HepG2 (cell line): ENCODE measurements at regions not wholly inside any gene's neighbourhood (a gene's known extent, or its start where the extent isn't known, plus 50 kb on each side); places are given as distances from the start of the nearest gene placed in this dataset.

Experiments used
- CREM ChIP-seq, 2 experiments: sonication (generic) in 1 of 2; formaldehyde crosslinking in 1 of 2; IDR thresholded peaks; 2 replicates each; pipeline versions ENCODE4 v1.4.0 to v1.6.1; 2016 to 2020; ENCODE audit warnings: antibody characterized with exemption in 1 of 2, mild to moderate bottlenecking in 1 of 2, missing genetic modification reagents in 1 of 2
- FOSL2 ChIP-seq: sonication (generic); formaldehyde crosslinking; IDR thresholded peaks from 2 replicates; pipeline ENCODE4 v1.4.0; 2020; ENCODE audit warnings: missing genetic modification reagents
- FOXA1 ChIP-seq, 2 experiments: fragments of 450-650 bp in 1 of 2; sonication (generic) in 1 of 2; formaldehyde crosslinking in 1 of 2; IDR thresholded peaks; 2 replicates each; pipeline versions ENCODE4 v1.4.0 to v1.6.1; 2016 to 2020; ENCODE audit warnings: missing genetic modification reagents in 1 of 2
- FOXK1 ChIP-seq: sonication (generic); formaldehyde crosslinking; IDR thresholded peaks from 2 replicates; pipeline ENCODE4 v1.4.0; 2020; ENCODE audit warnings: low read depth, missing genetic modification reagents, borderline replicate concordance
- KLF9 ChIP-seq: IDR thresholded peaks from 2 replicates; pipeline ENCODE4 v1.6.1; 2016; ENCODE audit warnings: low read depth
- MTF2 ChIP-seq: sonication (generic); formaldehyde crosslinking; IDR thresholded peaks from 2 replicates; pipeline ENCODE4 v1.5.0; 2020; ENCODE audit warnings: missing genetic modification reagents, borderline replicate concordance
- PBX3 ChIP-seq: sonication (generic); formaldehyde crosslinking; IDR thresholded peaks from 2 replicates; pipeline ENCODE4 v1.8.1; 2023; ENCODE audit warnings: missing genetic modification reagents, inconsistent platforms, borderline replicate concordance
- SUZ12 ChIP-seq: fragments of 150-350 bp; IDR thresholded peaks from 2 replicates; pipeline ENCODE4 v1.6.1; 2014; ENCODE audit warnings: low read depth, low read length
- WIZ ChIP-seq: sonication (generic); formaldehyde crosslinking; IDR thresholded peaks from 2 replicates; pipeline ENCODE4 v1.5.1; 2020; ENCODE audit warnings: mild to moderate bottlenecking, missing genetic modification reagents
- XBP1 ChIP-seq: sonication (generic); formaldehyde crosslinking; IDR thresholded peaks from 2 replicates; pipeline ENCODE4 v1.5.0; 2020; ENCODE audit warnings: missing genetic modification reagents
- ZEB1 ChIP-seq: IDR thresholded peaks from 2 replicates; pipeline ENCODE4 v1.6.1; 2012; ENCODE audit warnings: mild to moderate bottlenecking, low read depth, inconsistent platforms; ENCODE audit not compliant: insufficient replicate concordance
- ZNF225 ChIP-seq: sonication (generic); formaldehyde crosslinking; IDR thresholded peaks from 2 replicates; pipeline ENCODE4 v1.4.0; 2020; ENCODE audit warnings: mild to moderate bottlenecking, missing genetic modification reagents
- ZNF235 ChIP-seq: sonication (generic); formaldehyde crosslinking; IDR thresholded peaks from 2 replicates; pipeline ENCODE4 v1.8.1; 2023; ENCODE audit warnings: mild to moderate bottlenecking, missing genetic modification reagents, borderline replicate concordance
- TF ChIP-seq, protein P1 (sequence below): IDR thresholded peaks from 2 replicates; pipeline ENCODE4 v1.6.1; 2016; ENCODE audit warnings: low read depth, missing genetic modification reagents, missing compliant biosample characterization
- TF ChIP-seq, protein P2 (sequence below): sonication (generic); formaldehyde crosslinking; IDR thresholded peaks from 2 replicates; pipeline ENCODE4 v1.5.0; 2020; ENCODE audit warnings: mild to moderate bottlenecking, missing genetic modification reagents
- TF ChIP-seq, protein P3 (sequence below): sonication (generic); formaldehyde crosslinking; IDR thresholded peaks from 2 replicates; pipeline ENCODE4 v1.8.1; 2023; ENCODE audit warnings: mild to moderate bottlenecking, missing genetic modification reagents
- TF ChIP-seq, protein P4 (sequence below): sonication (generic); formaldehyde crosslinking; IDR thresholded peaks from 2 replicates; pipeline ENCODE4 v1.5.0; 2020; ENCODE audit warnings: missing genetic modification reagents

- TF ChIP-seq, protein P1, sequence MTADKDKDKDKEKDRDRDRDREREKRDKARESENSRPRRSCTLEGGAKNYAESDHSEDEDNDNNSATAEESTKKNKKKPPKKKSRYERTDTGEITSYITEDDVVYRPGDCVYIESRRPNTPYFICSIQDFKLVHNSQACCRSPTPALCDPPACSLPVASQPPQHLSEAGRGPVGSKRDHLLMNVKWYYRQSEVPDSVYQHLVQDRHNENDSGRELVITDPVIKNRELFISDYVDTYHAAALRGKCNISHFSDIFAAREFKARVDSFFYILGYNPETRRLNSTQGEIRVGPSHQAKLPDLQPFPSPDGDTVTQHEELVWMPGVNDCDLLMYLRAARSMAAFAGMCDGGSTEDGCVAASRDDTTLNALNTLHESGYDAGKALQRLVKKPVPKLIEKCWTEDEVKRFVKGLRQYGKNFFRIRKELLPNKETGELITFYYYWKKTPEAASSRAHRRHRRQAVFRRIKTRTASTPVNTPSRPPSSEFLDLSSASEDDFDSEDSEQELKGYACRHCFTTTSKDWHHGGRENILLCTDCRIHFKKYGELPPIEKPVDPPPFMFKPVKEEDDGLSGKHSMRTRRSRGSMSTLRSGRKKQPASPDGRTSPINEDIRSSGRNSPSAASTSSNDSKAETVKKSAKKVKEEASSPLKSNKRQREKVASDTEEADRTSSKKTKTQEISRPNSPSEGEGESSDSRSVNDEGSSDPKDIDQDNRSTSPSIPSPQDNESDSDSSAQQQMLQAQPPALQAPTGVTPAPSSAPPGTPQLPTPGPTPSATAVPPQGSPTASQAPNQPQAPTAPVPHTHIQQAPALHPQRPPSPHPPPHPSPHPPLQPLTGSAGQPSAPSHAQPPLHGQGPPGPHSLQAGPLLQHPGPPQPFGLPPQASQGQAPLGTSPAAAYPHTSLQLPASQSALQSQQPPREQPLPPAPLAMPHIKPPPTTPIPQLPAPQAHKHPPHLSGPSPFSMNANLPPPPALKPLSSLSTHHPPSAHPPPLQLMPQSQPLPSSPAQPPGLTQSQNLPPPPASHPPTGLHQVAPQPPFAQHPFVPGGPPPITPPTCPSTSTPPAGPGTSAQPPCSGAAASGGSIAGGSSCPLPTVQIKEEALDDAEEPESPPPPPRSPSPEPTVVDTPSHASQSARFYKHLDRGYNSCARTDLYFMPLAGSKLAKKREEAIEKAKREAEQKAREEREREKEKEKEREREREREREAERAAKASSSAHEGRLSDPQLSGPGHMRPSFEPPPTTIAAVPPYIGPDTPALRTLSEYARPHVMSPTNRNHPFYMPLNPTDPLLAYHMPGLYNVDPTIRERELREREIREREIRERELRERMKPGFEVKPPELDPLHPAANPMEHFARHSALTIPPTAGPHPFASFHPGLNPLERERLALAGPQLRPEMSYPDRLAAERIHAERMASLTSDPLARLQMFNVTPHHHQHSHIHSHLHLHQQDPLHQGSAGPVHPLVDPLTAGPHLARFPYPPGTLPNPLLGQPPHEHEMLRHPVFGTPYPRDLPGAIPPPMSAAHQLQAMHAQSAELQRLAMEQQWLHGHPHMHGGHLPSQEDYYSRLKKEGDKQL = no peak
- TF ChIP-seq SUZ12 (no peak), ZNF225 (peak; percentile 63; the same call in 1 of the 2 replicates), CREM (IDR thresholded peaks at IDR 0.05) (no peak), CREM (CRISPR knock-in tag; IDR thresholded peaks at IDR 0.05) (no peak), ZNF235 (CRISPR knock-in tag) (no peak), MTF2 (no peak), FOXK1 (CRISPR knock-in tag) (no peak), FOSL2 (no peak), WIZ (no peak), ZEB1 (no peak), PBX3 (CRISPR knock-in tag) (no peak), XBP1 (CRISPR knock-in tag) (no peak), FOXA1 (IDR thresholded peaks at IDR 0.05) (no peak), FOXA1 (CRISPR knock-in tag; IDR thresholded peaks at IDR 0.05) (no peak), KLF9 (CRISPR knock-in tag) (no peak)
- TF ChIP-seq, protein P2, sequence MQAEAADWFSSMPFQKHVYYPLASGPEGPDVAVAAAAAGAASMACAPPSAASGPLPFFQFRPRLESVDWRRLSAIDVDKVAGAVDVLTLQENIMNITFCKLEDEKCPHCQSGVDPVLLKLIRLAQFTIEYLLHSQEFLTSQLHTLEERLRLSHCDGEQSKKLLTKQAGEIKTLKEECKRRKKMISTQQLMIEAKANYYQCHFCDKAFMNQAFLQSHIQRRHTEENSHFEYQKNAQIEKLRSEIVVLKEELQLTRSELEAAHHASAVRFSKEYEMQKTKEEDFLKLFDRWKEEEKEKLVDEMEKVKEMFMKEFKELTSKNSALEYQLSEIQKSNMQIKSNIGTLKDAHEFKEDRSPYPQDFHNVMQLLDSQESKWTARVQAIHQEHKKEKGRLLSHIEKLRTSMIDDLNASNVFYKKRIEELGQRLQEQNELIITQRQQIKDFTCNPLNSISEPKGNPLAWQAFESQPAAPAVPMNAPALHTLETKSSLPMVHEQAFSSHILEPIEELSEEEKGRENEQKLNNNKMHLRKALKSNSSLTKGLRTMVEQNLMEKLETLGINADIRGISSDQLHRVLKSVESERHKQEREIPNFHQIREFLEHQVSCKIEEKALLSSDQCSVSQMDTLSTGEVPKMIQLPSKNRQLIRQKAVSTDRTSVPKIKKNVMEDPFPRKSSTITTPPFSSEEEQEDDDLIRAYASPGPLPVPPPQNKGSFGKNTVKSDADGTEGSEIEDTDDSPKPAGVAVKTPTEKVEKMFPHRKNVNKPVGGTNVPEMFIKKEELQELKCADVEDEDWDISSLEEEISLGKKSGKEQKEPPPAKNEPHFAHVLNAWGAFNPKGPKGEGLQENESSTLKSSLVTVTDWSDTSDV (CRISPR knock-in tag) = peak; percentile 77; the same call in 1 of the 2 replicates
- TF ChIP-seq, protein P3, sequence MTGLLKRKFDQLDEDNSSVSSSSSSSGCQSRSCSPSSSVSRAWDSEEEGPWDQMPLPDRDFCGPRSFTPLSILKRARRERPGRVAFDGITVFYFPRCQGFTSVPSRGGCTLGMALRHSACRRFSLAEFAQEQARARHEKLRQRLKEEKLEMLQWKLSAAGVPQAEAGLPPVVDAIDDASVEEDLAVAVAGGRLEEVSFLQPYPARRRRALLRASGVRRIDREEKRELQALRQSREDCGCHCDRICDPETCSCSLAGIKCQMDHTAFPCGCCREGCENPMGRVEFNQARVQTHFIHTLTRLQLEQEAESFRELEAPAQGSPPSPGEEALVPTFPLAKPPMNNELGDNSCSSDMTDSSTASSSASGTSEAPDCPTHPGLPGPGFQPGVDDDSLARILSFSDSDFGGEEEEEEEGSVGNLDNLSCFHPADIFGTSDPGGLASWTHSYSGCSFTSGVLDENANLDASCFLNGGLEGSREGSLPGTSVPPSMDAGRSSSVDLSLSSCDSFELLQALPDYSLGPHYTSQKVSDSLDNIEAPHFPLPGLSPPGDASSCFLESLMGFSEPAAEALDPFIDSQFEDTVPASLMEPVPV = no peak
- TF ChIP-seq, protein P4, sequence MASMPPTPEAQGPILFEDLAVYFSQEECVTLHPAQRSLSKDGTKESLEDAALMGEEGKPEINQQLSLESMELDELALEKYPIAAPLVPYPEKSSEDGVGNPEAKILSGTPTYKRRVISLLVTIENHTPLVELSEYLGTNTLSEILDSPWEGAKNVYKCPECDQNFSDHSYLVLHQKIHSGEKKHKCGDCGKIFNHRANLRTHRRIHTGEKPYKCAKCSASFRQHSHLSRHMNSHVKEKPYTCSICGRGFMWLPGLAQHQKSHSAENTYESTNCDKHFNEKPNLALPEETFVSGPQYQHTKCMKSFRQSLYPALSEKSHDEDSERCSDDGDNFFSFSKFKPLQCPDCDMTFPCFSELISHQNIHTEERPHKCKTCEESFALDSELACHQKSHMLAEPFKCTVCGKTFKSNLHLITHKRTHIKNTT = no peak
These were observed 53.9 kb downstream of the CEBPB start (continued) for GRCh38 chr20:50244352-50245149.
